Breast epithelium (tissue), 3 donors: ENCODE measurements at regions not wholly inside any gene's neighbourhood (a gene's known extent, or its start where the extent isn't known, plus 50 kb on each side); places are given as distances from the start of the nearest gene placed in this dataset.

Experiments
- POLR2A ChIP-seq: fragments of 450-650 bp; IDR thresholded peaks from one replicate; pipeline ENCODE4 v1.6.1; 2016; ENCODE audit warnings: antibody characterized with exemption, mild to moderate bottlenecking, moderate library complexity
- POLR2AphosphoS5 ChIP-seq, 3 donors: sonication (generic); formaldehyde crosslinking; IDR thresholded peaks; one replicate each; pipeline ENCODE4 v1.6.1; 2017; ENCODE audit warnings: antibody characterized with exemption in 3 of 3
- TF ChIP-seq, protein P1 (sequence below), 3 donors: fragments of 450-650 bp; IDR thresholded peaks; one replicate each; pipeline ENCODE4 v1.5.1; 2016 to 2017; ENCODE audit warnings: antibody characterized with exemption in 3 of 3, mild to moderate bottlenecking in 3 of 3, moderate library complexity in 3 of 3

DNA sequence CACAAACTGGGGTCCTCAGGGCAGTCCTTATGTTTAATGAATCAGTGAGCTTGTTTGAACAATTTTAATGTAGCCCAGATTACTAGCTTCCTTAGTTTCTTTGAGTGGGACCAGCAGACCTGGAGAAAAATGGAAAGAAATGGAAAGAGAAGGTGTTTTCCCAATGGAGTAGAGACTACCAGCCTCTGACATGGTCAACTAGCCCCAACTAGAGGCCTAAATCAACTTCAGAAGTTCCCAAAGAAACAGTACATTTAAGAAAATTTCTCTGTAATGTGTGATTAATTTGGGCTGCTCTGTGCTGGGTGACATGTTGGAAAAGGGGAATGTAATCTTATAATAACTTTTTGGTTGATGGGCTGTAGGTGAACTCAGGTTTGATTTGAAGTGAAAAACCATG lies 310.9 kb downstream of the MFSD1 start:
- TF ChIP-seq, protein P1, sequence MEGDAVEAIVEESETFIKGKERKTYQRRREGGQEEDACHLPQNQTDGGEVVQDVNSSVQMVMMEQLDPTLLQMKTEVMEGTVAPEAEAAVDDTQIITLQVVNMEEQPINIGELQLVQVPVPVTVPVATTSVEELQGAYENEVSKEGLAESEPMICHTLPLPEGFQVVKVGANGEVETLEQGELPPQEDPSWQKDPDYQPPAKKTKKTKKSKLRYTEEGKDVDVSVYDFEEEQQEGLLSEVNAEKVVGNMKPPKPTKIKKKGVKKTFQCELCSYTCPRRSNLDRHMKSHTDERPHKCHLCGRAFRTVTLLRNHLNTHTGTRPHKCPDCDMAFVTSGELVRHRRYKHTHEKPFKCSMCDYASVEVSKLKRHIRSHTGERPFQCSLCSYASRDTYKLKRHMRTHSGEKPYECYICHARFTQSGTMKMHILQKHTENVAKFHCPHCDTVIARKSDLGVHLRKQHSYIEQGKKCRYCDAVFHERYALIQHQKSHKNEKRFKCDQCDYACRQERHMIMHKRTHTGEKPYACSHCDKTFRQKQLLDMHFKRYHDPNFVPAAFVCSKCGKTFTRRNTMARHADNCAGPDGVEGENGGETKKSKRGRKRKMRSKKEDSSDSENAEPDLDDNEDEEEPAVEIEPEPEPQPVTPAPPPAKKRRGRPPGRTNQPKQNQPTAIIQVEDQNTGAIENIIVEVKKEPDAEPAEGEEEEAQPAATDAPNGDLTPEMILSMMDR (IDR thresholded peaks at IDR 0.05), result no peak
- TF ChIP-seq POLR2A (no peak), POLR2AphosphoS5 (IDR thresholded peaks at IDR 0.05) (no peak)
